Transverse colon (tissue), 3 donors: ENCODE measurements at regions not wholly inside any gene's neighbourhood (a gene's known extent, or its start where the extent isn't known, plus 50 kb on each side); places are given as distances from the start of the nearest gene placed in this dataset.

ENCODE experiments used
- CTCF ChIP-seq, 5 experiments: fragments of 200-600 bp in 3 of 5; fragments of 450-650 bp in 2 of 5; sonication (generic) in 3 of 5; IDR thresholded peaks; 1 replicate in 2 of 5; 2 replicates in 3 of 5; pipeline ENCODE4 v1.5.1; 2016 to 2017; ENCODE audit warnings: antibody characterized with exemption in 5 of 5, inconsistent platforms in 3 of 5, mild to moderate bottlenecking in 2 of 5, moderate library complexity in 1 of 5
- EP300 ChIP-seq: sonication (generic); formaldehyde crosslinking; IDR thresholded peaks from one replicate; pipeline ENCODE4 v1.6.1; 2017; ENCODE audit warnings: antibody characterized with exemption, low read depth
- POLR2A ChIP-seq: fragments of 450-650 bp; IDR thresholded peaks from one replicate; pipeline ENCODE4 v1.6.1; 2016; ENCODE audit warnings: antibody characterized with exemption, mild to moderate bottlenecking, moderate library complexity

GRCh38 chr21:31483146-31483545 is 139.1 kb upstream of the TIAM1 start:
- no peak for TF ChIP-seq EP300
- no peak for TF ChIP-seq CTCF (IDR thresholded peaks at IDR 0.05)
- no peak for TF ChIP-seq POLR2A
